K562 (cell line): ENCODE measurements at regions not wholly inside any gene's neighbourhood (a gene's known extent, or its start where the extent isn't known, plus 50 kb on each side); places are given as distances from the start of the nearest gene placed in this dataset.

Experiments used
- ATAC-seq: fragments of 200-7000 bp; cut with Tn5 transposase; 3 replicates; pipeline ENCODE4 v1.9.1; 2020; ENCODE audit warnings: moderate library complexity
- BruUV-seq: library from RNA; stranded (reverse); fragments of 400-500 nt; replicated peaks from 2 replicates; lab custom pipeline; 2021; lab: Mats Ljungman, UMichigan
- CTCF ChIA-PET: fragments of 300-600 bp; formaldehyde crosslinking; extraction: SDS; loops from one replicate; lab custom pipeline; 2021; ENCODE audit warnings: low intra/inter-chr PET ratio; lab: Yijun Ruan, JAX
- POLR2A ChIA-PET: fragments of 300-600, 350-650 bp; sonication (Branson Sonifier 250); formaldehyde crosslinking; extraction: SDS; loops from one replicate; lab custom pipeline; 2021; ENCODE audit warnings: antibody characterized with exemption, inconsistent platforms; lab: Yijun Ruan, JAX
- DNase-seq, 4 experiments: peaks; one replicate each; pipeline versions ENCODE4 v3.0.0 to v3.0.0-alpha.2; 2011 to 2018; ENCODE audit warnings: low spot score in 3 of 4, mixed read lengths in 3 of 4; ENCODE audit errors: extremely low read depth in 1 of 4
- FAIRE-seq: peaks from 2 replicates; lab custom pipeline; 2011; peaks lifted over from hg19 to GRCh38; lab: Jason Lieb, UNC
- H2AFZ ChIP-seq: 2 replicates; pipeline ENCODE4 v1.6.0; 2011; ENCODE audit warnings: low read depth, low read length, control low read depth, inconsistent platforms
- H3K27ac ChIP-seq: fragments of 200-600 bp; 3 replicates; pipeline ENCODE4 v1.8.0; 2011; ENCODE audit warnings: low read depth, mild to moderate bottlenecking, control low read depth, inconsistent platforms, low read length, moderate library complexity, mixed read lengths; ENCODE audit errors: extremely low read depth
- H3K27me3 ChIP-seq, 2 experiments: fragments of 300-600 bp in 1 of 2; 2 replicates in 1 of 2; 3 replicates in 1 of 2; pipeline versions ENCODE4 v1.6.0 to v1.8.0; 2011; ENCODE audit warnings: inconsistent platforms in 2 of 2, low read length in 2 of 2, mild to moderate bottlenecking in 1 of 2, mixed read lengths in 1 of 2, moderate library complexity in 1 of 2; ENCODE audit not compliant: control insufficient read depth in 2 of 2, insufficient read depth in 2 of 2
- H3K36me3 ChIP-seq: fragments of 300-600 bp; 3 replicates; pipeline ENCODE4 v1.8.0; 2011; ENCODE audit warnings: mild to moderate bottlenecking, low read length, inconsistent platforms; ENCODE audit not compliant: control insufficient read depth, insufficient read depth
- H3K4me1 ChIP-seq, 2 experiments: fragments of 200-600 bp in 1 of 2; replicated peaks in 1 of 2; 2 replicates in 1 of 2; 3 replicates in 1 of 2; pipeline versions ENCODE4 v1.5.1 to v1.8.0; 2011; ENCODE audit warnings: inconsistent platforms in 2 of 2, low read length in 2 of 2, mild to moderate bottlenecking in 1 of 2, mixed read lengths in 1 of 2, moderate library complexity in 1 of 2; ENCODE audit not compliant: control insufficient read depth in 2 of 2, insufficient read depth in 2 of 2
- H3K4me2 ChIP-seq: 2 replicates; pipeline ENCODE4 v1.6.1; 2011; ENCODE audit warnings: low read length, control low read depth, inconsistent platforms, mixed read lengths; ENCODE audit not compliant: insufficient read depth
- H3K4me3 ChIP-seq: fragments of 200-600 bp; sonication (generic), shearing (Covaris generic); 2 replicates; pipeline ENCODE4 v1.5.1; 2016; ENCODE audit warnings: control low read depth, inconsistent platforms
- H3K79me2 ChIP-seq: fragments of 200-600 bp; 3 replicates; pipeline ENCODE4 v1.8.0; 2011; ENCODE audit warnings: low read length, inconsistent platforms; ENCODE audit not compliant: control insufficient read depth, insufficient read depth
- H3K9ac ChIP-seq, 2 experiments: 2 replicates each; pipeline versions ENCODE4 v1.6.0 to v1.6.1; 2011; ENCODE audit warnings: low read depth in 2 of 2, low read length in 2 of 2, control low read depth in 1 of 2, inconsistent platforms in 1 of 2, mild to moderate bottlenecking in 1 of 2, mixed read lengths in 1 of 2; ENCODE audit not compliant: insufficient read depth in 1 of 2
- H3K9me1 ChIP-seq: one replicate; pipeline ENCODE4 v1.6.0; 2011; ENCODE audit warnings: inconsistent platforms, mild to moderate bottlenecking, low read length, moderate library complexity; ENCODE audit not compliant: control insufficient read depth, insufficient read depth
- H3K9me3 ChIP-seq: replicated peaks from 2 replicates; pipeline ENCODE4 v1.5.1; 2011; ENCODE audit warnings: low read depth, low read length, inconsistent platforms; ENCODE audit not compliant: control insufficient read depth, insufficient read depth
- H4K20me1 ChIP-seq: replicated peaks from 2 replicates; pipeline ENCODE4 v1.6.1; 2011; ENCODE audit warnings: low read length, inconsistent platforms, mixed read lengths; ENCODE audit not compliant: control insufficient read depth, insufficient read depth
- BCLAF1 ChIP-seq, 2 experiments: fragments of 450-650 bp in 1 of 2; IDR thresholded peaks; 2 replicates each; pipeline ENCODE4 v1.6.1; 2011 to 2017; ENCODE audit warnings: low read depth in 2 of 2, antibody characterized with exemption in 1 of 2, borderline replicate concordance in 1 of 2, low read length in 1 of 2, mild to moderate bottlenecking in 1 of 2, mixed read lengths in 1 of 2; ENCODE audit not compliant: control insufficient read depth in 1 of 2
- CAMTA2 ChIP-seq: fragments of 250-450 bp; sonication (Bioruptor Pico); conservative IDR thresholded peaks from 2 replicates; pipeline ENCODE4 v1.5.1; 2022
- CBX2 ChIP-seq: fragments of 200-600 bp; sonication (generic); IDR thresholded peaks from one replicate; pipeline ENCODE4 v1.6.1; 2012; ENCODE audit warnings: mild to moderate bottlenecking, low read length, inconsistent platforms; ENCODE audit not compliant: insufficient read depth, poor library complexity, severe bottlenecking
- CBX3 ChIP-seq, 2 experiments: IDR thresholded peaks; 1 replicate in 1 of 2; 2 replicates in 1 of 2; pipeline ENCODE4 v1.6.1; 2012; ENCODE audit warnings: inconsistent platforms in 2 of 2, low read length in 2 of 2, borderline replicate concordance in 1 of 2, control low read depth in 1 of 2
- DEAF1 ChIP-seq: fragments of 450-650 bp; formaldehyde crosslinking; IDR thresholded peaks from 2 replicates; pipeline ENCODE4 v1.4.0; 2020; ENCODE audit warnings: mild to moderate bottlenecking, moderate library complexity
- FUS ChIP-seq: fragments of 200-400 bp; formaldehyde crosslinking; optimal IDR thresholded peaks from 2 replicates; pipeline ENCODE3; 2017; ENCODE audit warnings: low read depth, low read length
- GTF2B ChIP-seq: IDR thresholded peaks from 2 replicates; pipeline ENCODE4 v1.6.1; 2011; ENCODE audit not compliant: insufficient read length; ENCODE audit errors: extremely low read depth
- KDM1A ChIP-seq, 2 experiments: fragments of 450-650 bp; IDR thresholded peaks; 2 replicates each; pipeline ENCODE4 v1.6.1; 2016; ENCODE audit warnings: mild to moderate bottlenecking in 2 of 2
- PTTG1 ChIP-seq: fragments of 450-650 bp; IDR thresholded peaks from 2 replicates; pipeline ENCODE4 v1.6.1; 2016; ENCODE audit warnings: low read depth, mild to moderate bottlenecking, missing genetic modification characterization, missing compliant biosample characterization
- RNF2 ChIP-seq: sonication (generic); IDR thresholded peaks from 2 replicates; pipeline ENCODE4 v1.6.1; 2016
- THRAP3 ChIP-seq: fragments of 450-650 bp; IDR thresholded peaks from 2 replicates; pipeline ENCODE4 v1.6.1; 2016; ENCODE audit warnings: mild to moderate bottlenecking, inconsistent platforms, borderline replicate concordance
- WHSC1 ChIP-seq: IDR thresholded peaks from one replicate; pipeline ENCODE4 v1.6.1; 2012; ENCODE audit warnings: low read length, control low read depth, inconsistent platforms
- ZNF668 ChIP-seq: fragments of 250-450 bp; sonication (Bioruptor Pico); IDR thresholded peaks from 2 replicates; pipeline ENCODE4 v1.8.0; 2022; ENCODE audit warnings: mild to moderate bottlenecking, inconsistent platforms
- WGBS: fragments of 100-300 bp; shearing (Covaris generic); methylation state at CpG from one replicate; pipeline ENCODE4 v1.1.6; 2016; ENCODE audit warnings: low coverage, mixed read lengths; ENCODE audit not compliant: insufficient coverage; ENCODE audit errors: missing lambda C conversion rate; 5-methylcytosine and 5-hydroxymethylcytosine counted together
- in situ Hi-C: fragments of 300-500 bp; cut with MboI; formaldehyde crosslinking; loops from 4 replicates; pipeline ENCODE4 v1.15.0; 2018; ENCODE audit warnings: inconsistent platforms, mixed read lengths
- intact Hi-C: fragments of 100-400 bp; cut with micrococcal nuclease; formaldehyde crosslinking; loops from 2 replicates; pipeline ENCODE4 v1.14.2; 2022

DNA sequence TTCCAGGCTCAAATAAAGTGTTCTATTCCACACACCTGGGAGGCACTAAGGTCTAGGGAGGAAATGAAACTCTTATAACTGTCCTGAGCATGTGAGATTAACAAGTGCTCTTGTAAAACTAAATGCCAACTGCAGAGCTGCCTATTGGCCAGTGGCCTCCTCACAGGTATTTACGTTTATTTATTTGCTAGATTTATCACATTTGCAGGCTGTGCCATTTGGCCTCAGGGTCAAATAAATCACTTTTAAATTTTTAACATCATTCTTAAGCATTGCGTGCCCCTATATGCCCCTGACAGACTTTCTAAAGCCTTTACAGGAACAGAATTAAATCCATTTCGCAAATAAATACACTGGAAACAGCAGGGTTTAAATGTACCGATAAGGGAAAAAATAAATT lies 381.8 kb upstream of the NFE2L3 start:
- 1% methylated on average over 4 of the region's 4 CpGs for WGBS
- Histone ChIP-seq H3K9ac (no peak overlapping the region), H3K4me2 (no peak overlapping the region)

More for the DNA sequence above, 381.8 kb upstream of the NFE2L3 start:
- no TSS peak for BruUV-seq
- Histone ChIP-seq H3K4me1 (no peaks in the 10 kb centered on the region), H3K9me1 (no peaks in the 10 kb centered on the region), H3K4me3 (no peak overlapping the region)
- CTCF ChIA-PET = no interaction called here
- POLR2A ChIA-PET = interaction anchor here (0.7 kb wide), 1 partner anchor 18 kb away, joined by 5 read pairs; no protein-coding TSS in a partner anchor
- intact Hi-C loops = no loop called here
- TF ChIP-seq ZNF668 (CRISPR knock-in tag) (no peak), CBX3 (IDR thresholded peaks at IDR 0.05; ENCODE audit: borderline replicate concordance in 1 of 2, low read length in 2 of 2) (no peak), CBX2 (no peak), CAMTA2 (CRISPR knock-in tag) (no peak), THRAP3 (no peak), FUS (no peak), BCLAF1 (IDR thresholded peaks at IDR 0.05; ENCODE audit: borderline replicate concordance in 1 of 2, control insufficient read depth in 1 of 2, low read depth in 2 of 2, low read length in 1 of 2) (no peak), KDM1A (IDR thresholded peaks at IDR 0.05) (no peak), DEAF1 (CRISPR knock-in tag) (no peak), RNF2 (no peak), PTTG1 (tag) (no peak), WHSC1 (no peak), GTF2B (no peak)
- TF ChIP-seq, all 486 proteins: peak for 0
- no peaks in the 10 kb centered on the region for H4K20me1 ChIP-seq
- H3K79me2 ChIP-seq = no peaks in the 10 kb centered on the region
- in situ Hi-C loops = no loop called here
- peaks cover 9 to 11% of the 10 kb centered on the region in 2 experiments; a peak in 4 of 5 replicates for H3K27me3 ChIP-seq
- ATAC-seq (no peak), DNase-seq (no peak), FAIRE-seq (no peak)
- H3K9me3 ChIP-seq = no peaks in the 10 kb centered on the region
- H2AFZ ChIP-seq = no peak overlapping the region
- no peaks in the 10 kb centered on the region for H3K36me3 ChIP-seq
- no peak overlapping the region for H3K27ac ChIP-seq
